Suppressor macrophage (primary cell): ENCODE measurements at regions not wholly inside any gene's neighbourhood (a gene's known extent, or its start where the extent isn't known, plus 50 kb on each side); places are given as distances from the start of the nearest gene placed in this dataset.

Experiments
- DNase-seq, 4 experiments: peaks; one replicate each; pipeline ENCODE4 v3.0.0-alpha.2; 2020 to 2022

- no peak for DNase-seq
Observed at GRCh38 chr1:221871056-221871455, 129.2 kb upstream of the DUSP10 start.

- DNase-seq: no peak
Observed at GRCh38 chr1:221869779-221870178, 127.9 kb upstream of the DUSP10 start.

GRCh38 chr1:221868593-221869303, 126.9 kb upstream of the DUSP10 start:
- DNase-seq: peak in 1 of 4 experiments; percentile 16

- no peak for DNase-seq
Observed at GRCh38 chr1:221867003-221867402, 125.1 kb upstream of the DUSP10 start.

GRCh38 chr1:221865808-221866207, 123.9 kb upstream of the DUSP10 start:
- no peak for DNase-seq

GRCh38 chr1:221863635-221864034, 121.7 kb upstream of the DUSP10 start:
- no peak for DNase-seq

GRCh38 chr1:221862971-221863370, 121.1 kb upstream of the DUSP10 start:
- DNase-seq: no peak

- no peak for DNase-seq
Observed at GRCh38 chr1:221858818-221859611, 117.1 kb upstream of the DUSP10 start.

GRCh38 chr1:221857094-221857444, 115.2 kb upstream of the DUSP10 start:
- peak in 1 of 4 experiments; percentile 17 for DNase-seq

GRCh38 chr1:221856228-221857093, 114.6 kb upstream of the DUSP10 start:
- DNase-seq: no peak

GRCh38 chr1:221855156-221855555, 113.3 kb upstream of the DUSP10 start:
- no peak for DNase-seq

- no peak for DNase-seq
Observed at GRCh38 chr1:221851336-221851735, 109.4 kb upstream of the DUSP10 start.

GRCh38 chr1:221850470-221851187, 108.7 kb upstream of the DUSP10 start:
- DNase-seq: no peak

GRCh38 chr1:221849897-221850296, 108.0 kb upstream of the DUSP10 start:
- no peak for DNase-seq

- DNase-seq: no peak
Observed at GRCh38 chr1:221849110-221849509, 107.2 kb upstream of the DUSP10 start.

GRCh38 chr1:221847676-221848075, 105.8 kb upstream of the DUSP10 start:
- DNase-seq: no peak

GRCh38 chr1:221845650-221846371, 103.9 kb upstream of the DUSP10 start:
- DNase-seq: no peak

- no peak for DNase-seq
Observed at GRCh38 chr1:221841983-221842335, 100.1 kb upstream of the DUSP10 start.

- peak in 1 of 4 experiments; percentile 19 for DNase-seq
Observed at GRCh38 chr1:221841251-221841982, 99.5 kb upstream of the DUSP10 start.

- no peak for DNase-seq
Observed at GRCh38 chr1:221840511-221841243, 98.8 kb upstream of the DUSP10 start.
